Stimulated activated CD8-positive, alpha-beta memory T cell treated with anti-CD3 and anti-CD28 coated beads, Interleukin-2, amount 100 ng/mL, for 1 hour (primary cell): ENCODE measurements at regions not wholly inside any gene's neighbourhood (a gene's known extent, or its start where the extent isn't known, plus 50 kb on each side); places are given as distances from the start of the nearest gene placed in this dataset.

Experiments
- DNase-seq, 2 donors: peaks; one replicate each; pipeline ENCODE4 v3.0.0-alpha.2; 2020; ENCODE audit warnings: low read depth in 2 of 2

DNA sequence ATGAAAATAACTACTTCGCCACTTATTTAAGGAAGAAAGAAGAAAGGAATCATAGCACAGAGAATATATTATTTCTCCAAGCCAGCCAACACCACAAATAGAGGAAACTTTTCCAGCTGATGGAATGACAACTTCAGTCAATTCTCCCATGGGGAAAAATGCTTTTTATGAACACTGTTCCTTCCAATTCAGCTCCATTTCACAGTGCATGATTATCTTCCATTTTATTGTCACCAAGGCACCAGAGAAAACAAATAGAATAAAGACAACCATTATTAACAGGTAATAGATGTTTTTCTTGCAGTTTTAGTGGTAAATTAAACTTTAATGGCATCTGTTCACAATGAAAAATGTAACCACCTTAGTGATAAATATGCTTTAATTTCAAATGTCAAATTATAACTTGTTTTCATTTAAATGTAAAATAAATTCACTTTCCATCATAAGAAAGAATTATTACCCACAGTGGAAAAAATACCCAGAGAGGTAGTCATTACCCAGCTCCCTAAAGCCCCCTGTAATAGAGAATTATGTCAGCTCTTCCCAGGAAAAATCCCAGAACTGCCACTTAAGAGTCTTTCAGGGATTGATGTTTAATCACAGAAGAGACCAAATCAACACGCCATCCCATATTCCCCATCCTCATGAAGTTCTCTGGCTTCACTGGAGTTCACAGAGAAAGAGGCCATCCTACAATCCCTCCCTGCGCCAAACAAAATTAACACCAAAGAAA lies 828.3 kb upstream of the TMEM132C start:
- DNase-seq, result no peak

DNA sequence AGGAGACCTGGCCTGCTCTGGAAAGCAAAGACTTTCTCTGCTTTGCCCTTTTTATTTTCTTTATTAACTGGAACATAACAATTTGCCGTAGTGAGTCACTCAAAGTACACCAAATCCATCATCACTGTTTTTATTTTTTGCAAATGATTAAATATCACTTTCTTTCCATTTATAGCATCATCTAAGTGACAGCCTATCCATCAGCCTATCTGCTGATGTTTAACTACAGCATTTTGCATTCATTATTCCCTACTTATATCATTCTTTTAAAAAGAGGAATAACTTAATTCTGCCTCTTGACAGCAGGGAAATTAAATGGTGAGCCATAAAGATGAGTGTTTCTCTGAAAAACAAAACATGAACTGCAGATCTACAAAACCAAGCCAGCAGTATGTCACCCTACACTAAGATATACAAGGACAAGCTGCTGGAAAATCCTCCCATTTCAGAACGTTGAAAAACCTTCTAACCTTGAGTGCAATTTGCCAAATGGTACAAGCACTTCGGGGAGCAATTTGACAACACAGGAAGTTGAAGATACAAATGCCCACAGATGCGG lies 821.3 kb upstream of the TMEM132C start:
- no peak for DNase-seq

DNA sequence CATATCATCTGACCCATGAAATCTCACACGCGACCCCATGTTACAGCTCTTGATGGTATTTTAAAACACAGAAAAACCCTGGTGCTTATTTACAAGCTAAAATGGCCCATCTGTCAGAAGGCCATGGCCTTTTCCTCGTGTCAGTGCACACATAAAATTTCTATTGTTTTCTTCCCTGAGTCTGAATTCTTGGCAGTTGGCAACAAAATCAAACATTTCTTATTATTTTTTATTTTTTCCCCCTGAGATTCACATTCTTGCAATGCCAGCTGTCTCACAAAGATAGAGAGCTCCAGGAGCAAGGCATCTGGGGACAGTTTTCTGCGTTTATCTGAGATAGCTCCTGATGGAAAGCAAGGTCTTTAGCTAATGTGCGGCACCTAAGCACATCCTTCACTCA lies 818.1 kb upstream of the TMEM132C start:
- DNase-seq, result no peak

DNA sequence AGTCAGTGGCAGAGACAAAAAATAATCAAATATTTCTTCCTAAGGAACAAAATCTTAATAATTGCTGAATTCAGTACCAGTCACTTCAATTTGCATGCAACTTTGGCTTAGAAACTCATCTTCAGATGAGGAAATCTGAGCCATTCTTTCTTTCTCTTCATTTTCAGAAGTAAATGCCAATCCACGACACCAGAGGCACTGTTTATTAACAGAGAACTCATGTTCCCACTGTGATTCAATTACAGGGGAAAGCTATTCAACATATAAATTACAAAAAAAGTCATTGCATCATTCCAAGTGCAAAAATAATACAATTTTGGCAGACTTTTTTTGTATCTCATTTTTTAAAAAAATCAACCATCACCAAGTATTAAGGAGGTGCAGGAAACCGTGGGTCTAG lies 816.1 kb upstream of the TMEM132C start:
- no peak for DNase-seq

DNA sequence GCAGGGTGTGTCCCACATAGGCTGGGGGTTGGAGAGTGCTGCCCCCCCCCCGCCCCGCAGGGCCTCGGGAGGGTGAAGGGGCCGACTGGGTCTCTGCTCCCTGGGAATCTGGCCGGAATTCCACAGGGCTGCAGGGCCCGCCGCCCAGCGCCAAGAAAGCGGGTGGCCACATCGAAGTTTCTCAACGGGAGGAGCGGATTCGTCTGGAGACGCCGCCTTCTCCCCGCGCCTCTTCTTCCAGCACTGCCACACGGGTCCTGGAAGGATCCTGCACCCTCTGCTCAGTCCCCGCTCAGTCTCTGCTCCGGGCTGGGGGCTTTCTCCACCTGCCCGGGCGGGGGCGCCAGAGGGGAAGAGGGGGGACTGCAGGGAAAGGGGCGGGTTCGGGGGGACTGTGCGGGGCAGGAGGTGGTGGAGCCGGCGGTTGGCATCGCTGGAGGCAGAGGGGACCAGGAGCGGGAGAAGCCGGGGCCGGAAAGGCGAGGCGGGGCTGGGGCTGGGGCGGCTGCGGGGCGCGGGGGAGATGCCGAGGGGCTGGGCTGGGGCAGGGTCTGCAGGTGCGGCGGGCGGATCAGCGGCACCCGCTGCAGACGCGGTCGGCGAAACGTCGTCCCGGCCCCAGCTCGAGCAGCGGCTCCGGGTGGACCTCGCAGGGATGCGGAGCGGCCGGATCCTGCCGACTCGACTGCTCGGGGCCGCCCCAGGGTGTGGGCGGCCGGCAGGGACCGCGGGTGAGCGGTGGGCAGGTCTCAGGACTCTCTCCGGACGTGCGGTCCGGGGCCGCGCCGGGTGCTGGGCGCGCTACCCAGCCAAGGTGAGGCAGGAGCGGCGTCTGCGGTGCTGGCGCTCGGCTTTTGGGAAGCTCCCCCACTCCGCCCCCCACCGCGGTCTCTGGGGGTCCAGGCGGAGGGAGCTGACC lies 811.4 kb upstream of the TMEM132C start:
- DNase-seq, result no peak

DNA sequence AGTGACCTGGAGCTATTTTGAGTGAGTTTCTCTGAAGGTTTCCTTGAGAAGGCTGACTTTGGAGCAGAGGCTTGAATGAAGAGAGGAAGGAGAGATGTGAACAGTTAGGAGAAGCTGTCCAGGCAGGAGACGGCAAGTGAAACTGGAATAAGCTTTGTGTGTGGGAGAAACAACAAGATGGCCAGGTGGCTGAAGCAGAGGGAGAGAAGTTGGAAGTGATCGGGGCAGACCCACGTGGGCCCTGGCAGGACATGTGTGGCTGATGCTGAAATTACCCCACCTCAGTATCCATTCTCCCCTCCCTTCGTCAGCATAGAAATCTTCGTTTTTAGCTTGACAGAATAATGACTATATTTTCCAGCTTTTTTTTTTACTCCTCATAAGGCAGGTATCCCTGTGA lies 809.2 kb upstream of the TMEM132C start:
- no peak for DNase-seq

DNA sequence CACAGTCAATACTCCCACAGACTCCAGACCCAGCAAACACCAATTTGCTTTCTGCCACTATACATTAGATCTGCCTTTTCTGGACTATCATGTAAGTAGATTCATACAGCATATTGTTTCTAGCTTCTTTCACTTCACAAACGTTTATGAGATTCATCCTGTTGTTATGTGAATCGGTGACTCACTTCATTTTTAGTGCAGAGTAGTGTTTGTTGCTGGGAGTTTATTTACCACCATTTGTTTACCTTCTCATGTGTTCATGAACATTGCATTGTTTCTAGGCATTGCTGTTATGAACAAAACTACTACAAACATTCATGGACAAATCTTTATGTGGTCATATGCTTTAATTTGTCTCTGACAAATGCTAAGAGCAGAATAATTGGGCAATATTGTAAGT lies 807.8 kb upstream of the TMEM132C start:
- DNase-seq, result no peak

DNA sequence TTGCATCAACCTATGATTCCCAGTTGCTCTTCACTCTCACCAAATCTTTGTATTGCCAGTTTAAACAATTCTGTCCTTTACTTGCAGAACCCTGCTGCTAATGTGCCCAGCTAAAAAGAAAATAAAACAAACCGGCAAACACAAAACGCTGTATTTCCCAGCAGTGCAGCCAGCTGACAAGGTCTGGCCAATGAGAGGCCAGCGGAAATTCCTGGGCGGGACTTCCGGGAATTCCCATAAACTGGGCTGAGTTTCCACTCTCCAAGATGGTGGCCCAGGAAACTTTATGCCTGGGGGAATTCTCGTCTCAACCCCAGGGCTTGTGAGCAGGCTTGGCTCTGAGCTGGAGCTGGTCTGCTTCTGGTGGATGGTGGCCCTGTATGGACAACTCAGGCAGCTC lies 807.3 kb upstream of the TMEM132C start:
- no peak for DNase-seq

DNA sequence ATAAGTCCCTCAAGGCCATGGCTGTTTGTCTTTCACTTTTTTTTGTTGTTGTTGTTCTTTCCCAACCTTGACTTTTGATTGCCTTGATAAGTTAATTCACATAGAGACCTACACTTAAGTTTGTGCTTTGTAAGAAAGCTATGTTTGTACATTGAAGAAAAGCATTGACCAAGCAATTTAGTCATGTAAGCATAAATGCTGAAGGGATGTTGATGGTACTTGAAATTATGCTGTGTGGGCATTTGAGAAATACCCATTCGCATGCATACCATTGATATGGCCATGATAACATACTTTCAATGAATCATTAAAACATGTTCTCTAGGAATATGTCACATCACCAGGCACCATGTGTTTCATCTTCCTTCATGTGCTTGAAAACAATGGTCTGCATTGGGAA lies 803.7 kb upstream of the TMEM132C start:
- DNase-seq, result no peak

DNA sequence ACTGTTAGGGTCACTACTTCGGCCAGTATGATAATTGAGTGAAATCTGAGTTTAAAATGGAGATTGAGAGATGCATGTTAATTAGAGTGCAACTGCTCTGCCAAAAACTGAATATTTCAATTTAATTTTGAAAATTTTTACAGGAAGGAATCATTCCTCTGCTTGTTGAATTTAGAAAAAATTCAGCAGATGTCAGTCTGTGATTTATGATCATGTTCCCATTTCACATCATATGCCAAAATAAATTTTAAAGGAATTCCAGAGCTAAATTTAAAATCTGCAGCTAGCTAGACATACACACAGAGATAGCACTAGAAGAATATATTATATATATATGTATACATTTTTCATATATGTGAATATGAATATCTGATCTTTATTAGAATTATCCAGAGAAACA lies 797.6 kb upstream of the TMEM132C start:
- DNase-seq, result no peak

DNA sequence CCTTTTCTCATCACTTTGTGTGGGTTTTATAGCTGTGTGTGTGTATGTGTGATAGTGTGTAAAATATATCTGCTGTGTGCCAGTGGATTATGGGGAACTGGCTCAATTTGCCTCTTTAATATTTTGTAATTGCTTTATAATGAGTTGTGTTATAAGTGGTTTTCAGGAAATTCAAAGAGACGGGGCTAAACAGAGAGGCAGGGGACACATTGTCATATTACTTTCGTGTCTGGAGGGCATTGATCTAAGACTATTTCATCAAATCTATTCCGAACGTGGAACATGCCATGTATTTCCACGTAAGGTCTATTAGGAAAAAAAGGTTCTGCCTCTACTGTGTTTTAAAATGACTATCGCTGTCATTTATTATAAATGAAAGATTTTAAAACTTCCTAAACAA lies 793.2 kb upstream of the TMEM132C start:
- no peak for DNase-seq

DNA sequence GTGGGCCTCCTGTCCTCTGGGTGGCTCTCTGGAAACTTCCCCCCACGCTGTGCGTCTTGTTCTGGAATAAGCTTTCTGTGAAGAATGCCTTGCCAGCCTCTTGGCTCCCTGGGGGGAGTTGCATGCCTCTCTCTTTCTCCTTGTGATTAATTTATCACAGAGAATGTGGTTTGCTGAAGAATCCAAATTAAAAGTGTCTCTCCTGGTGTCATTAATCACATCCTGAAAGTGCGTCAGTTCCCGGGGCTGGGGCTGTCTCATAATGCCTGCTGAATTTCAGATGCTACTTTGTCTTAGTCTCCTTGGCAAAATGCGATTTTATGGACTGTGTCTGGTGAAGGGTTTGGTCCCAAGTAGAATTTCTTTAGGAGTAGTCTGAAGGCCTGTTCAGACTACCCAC lies 787.7 kb upstream of the TMEM132C start:
- DNase-seq, result no peak

DNA sequence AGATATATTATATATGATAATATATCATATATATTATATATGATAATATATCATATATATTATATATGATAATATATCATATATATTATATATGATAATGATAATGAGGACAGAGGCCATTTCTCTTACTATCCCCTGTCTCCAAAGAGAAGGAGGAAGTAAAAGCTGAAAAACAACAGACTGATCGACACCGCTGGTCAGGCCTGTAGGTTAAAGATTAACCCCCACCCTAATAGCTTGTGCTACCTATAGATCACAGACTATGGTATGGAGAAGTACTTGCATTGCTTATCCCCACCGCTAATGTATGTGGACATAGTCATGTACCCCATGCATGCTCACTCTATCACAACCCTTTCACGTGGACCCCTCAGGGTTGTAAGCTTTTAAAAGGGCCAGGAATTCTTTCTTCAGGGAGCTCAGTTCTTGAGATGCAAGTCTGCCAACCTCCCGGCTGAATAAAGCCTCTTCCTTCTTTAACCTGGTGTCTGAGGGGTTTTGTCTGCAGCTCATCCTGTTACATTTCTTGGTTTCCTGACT lies 786.1 kb upstream of the TMEM132C start:
- DNase-seq, result no peak

DNA sequence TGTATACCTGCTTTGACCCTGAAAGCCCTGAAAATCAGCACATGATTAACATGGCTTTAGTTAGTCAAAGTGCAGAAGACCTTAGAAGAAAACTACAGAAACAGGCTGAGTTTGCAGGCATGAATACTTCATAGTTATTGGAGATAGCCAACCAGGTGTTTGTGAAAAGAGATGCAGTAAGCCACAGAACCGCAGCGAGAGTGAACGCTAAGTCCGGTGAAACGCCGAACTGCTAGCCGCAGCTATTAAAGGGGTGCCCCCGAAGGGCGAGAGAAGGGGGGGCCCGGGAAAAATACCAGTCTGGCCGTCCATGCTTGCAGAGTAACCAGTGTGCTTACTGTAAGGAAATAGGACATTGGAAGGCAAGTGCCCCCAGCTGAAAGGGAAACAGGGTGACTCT lies 784.0 kb upstream of the TMEM132C start:
- DNase-seq, result no peak

DNA sequence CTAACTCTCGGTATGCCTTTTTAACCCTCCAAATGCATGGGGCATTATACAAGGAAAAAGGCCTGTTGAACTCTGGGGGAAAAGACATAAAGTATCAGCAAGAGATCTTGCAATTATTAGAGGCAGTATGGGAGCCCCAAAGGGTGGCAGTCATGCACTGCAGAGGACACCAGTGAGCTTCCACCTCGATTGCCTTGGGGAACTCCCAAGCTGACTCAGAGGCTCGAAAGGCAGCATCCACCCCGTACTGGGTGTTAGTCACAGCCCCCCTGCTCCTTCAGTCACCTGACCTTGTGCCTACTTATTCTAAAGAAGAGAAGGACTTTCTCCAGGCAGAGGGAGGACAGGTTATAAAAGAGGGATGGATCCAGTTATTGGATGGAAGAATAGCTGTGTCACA lies 781.4 kb upstream of the TMEM132C start:
- DNase-seq, result no peak

DNA sequence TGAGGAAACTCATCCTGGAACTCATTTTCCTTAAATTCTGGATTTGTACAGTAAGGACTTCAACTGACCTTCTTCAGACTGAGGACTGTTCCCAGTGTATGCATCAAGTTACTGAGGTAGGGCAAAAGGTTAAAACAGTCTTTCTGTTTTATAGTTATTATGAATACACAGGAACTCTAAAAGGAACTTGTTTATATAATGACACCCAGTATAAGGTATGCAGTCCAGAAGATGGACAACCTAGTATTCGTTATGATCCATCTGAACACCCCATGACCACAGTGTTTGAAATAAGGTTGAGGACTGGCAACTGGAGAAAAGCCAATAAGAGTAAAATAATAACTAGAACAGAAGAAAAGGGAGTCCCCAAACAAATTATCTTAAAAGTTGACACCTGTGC lies 779.9 kb upstream of the TMEM132C start:
- no peak for DNase-seq

DNA sequence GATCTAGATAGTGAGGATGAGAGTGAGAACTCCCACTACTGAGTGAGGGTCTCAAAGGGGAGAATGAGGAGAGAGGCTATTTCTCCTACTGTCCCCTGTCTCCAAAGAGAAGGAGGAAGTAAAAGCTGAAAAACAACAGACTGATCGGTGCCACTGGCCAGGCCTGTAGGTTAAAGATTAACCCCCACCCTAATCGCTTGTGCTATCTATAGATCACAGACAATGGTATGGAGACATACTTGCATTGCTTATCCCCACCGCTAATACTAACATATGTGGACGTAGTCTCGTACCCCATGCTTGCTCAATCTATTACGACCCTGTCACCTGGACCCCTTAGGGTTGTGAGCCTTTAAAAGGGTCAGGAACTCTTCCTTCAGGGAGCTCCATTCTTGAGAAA lies 777.9 kb upstream of the TMEM132C start:
- DNase-seq, result no peak

DNA sequence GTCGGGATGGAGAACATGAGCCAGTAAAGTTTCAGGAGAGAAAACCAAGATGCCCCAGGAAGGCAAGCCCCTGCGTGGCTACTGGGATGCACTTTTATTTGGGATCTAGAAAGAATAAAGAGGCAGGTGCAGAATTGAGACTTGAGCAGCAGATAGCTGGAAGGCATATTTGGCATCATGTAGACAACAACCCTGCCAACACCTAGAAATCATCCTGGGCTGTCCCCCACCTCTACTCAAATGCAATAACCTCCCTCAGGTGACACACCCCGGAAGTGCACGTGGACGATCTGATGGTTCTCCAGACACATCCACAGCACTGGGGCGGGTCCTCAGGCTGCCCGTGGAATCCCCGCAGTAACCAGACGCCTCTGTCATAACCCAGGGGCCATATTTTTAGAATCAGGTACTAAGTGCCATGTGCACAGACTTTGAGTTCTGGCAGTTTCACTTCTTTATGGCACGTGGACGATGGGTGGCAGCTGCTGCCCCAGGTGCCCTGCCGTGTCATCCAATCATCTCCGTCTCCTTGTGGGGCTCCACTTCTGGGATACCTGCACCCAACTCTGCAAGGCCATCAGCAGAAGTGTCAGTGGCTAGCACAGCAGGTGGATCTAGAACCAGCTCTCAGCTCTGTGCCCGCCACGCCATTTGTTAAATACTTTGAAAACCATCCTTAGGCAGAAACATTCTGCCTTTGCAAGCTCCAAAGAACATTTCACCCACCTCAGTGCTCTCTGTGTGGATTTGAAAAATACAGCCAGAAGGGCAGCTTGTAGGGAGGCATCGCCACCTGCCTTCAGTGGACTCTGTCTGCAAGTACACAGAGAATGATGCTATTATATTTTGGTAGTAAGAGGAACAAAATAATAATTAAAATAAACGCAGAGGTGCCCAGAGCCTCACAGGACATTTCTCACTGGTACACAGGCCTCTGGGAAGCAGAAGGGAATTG lies 771.7 kb upstream of the TMEM132C start:
- no peak for DNase-seq

DNA sequence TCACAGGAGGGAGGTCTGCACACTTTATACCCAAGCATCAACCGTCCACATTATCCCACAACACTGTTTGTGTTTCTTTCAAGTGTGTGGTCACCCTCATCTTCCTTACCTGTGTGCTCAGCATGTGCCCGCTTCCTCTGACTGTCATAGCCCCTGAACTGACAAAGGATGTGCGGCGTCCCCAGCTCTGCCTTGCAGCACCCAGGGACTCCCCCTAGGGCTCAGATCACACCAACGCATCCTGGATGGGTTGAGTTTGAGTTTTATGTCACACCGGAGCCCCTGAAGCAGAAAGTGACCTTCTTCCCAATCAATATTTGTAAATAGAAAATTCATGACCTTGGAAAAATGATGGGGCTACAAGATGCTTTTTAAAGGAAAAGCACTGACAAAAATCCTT lies 770.7 kb upstream of the TMEM132C start:
- no peak for DNase-seq

DNA sequence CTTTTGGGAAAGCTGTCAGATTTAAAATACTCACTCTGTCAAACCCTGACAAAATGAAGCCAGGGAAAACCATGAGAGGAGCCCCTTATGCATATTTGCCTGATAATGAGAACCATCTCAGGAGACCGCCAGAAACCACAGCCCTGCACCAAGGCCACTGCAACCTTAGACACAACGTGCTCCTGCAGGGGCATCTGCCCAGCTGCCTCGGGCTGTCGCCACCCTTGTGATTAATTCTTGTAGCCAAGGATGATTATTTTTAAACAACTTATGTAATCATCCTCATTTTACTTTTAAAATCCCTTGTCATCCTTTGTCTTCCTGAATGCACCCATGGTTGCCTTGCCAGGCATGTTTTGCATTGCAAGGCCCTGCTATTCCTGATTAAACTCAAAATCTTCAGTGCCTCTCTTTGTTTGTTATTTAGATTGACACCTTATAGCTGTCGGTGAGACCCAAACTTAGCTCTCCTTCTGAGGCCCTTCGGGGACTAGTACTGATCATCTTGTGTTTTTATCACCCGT lies 766.4 kb upstream of the TMEM132C start:
- DNase-seq, result no peak

DNA sequence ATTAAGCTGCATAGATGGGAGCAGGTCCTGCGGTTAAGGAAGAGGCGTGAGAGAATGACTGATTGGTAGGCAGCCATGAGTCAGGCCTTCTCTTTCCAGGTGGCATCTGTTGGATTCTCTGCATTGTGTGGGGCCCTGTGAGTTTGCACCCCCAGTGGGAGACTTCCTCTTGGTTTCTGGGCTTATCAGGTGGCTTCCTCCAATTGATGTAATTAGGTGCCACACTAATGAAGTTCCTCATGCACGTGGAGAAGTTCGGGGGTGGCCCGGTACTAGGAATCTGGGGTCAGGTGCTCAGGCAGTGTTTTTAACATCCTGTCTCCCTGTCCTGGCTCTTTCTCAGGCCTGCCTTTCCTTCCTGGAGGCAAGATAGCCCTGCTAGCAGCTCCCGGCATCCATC lies 765.1 kb upstream of the TMEM132C start:
- no peak for DNase-seq
